Mammary epithelial cell (primary cell): ENCODE measurements at regions not wholly inside any gene's neighbourhood (a gene's known extent, or its start where the extent isn't known, plus 50 kb on each side); places are given as distances from the start of the nearest gene placed in this dataset.

ENCODE experiments used
- CTCF ChIP-seq, 2 donors: IDR thresholded peaks in 1 of 2; conservative IDR thresholded peaks in 1 of 2; 2 replicates each; pipeline ENCODE4 v1.5.1; 2011 to 2012; ENCODE audit warnings: inconsistent platforms in 2 of 2, low read length in 2 of 2, mild to moderate bottlenecking in 2 of 2, control low read depth in 1 of 2, low read depth in 1 of 2; ENCODE audit not compliant: insufficient read depth in 1 of 2; ENCODE audit errors: extremely low read depth in 1 of 2
- EZH2 ChIP-seq: IDR thresholded peaks from 2 replicates; pipeline ENCODE4 v1.6.1; 2012; ENCODE audit warnings: low read length, inconsistent platforms, borderline replicate concordance

- TF ChIP-seq CTCF (conservative IDR thresholded peaks at IDR 0.05 in 1 of 2, IDR thresholded peaks at IDR 0.05 in 1 of 2; ENCODE audit: extremely low read depth in 1 of 2, insufficient read depth in 1 of 2, low read depth in 1 of 2, low read length in 2 of 2) (no peak), EZH2 (no peak)
Measured at GRCh38 chr2:53381271-53381670, 386.3 kb upstream of the CHAC2 start.
